Activated CD8-positive, alpha-beta T cell treated with anti-CD3 and anti-CD28 coated beads for 36 hours (primary cell): ENCODE measurements at regions not wholly inside any gene's neighbourhood (a gene's known extent, or its start where the extent isn't known, plus 50 kb on each side); places are given as distances from the start of the nearest gene placed in this dataset.
"Not testable (repeated sequence)": the region's sequence is repeated elsewhere in the genome, so short reads cannot be mapped to it uniquely, and the experiment has no call there.

ENCODE experiments used
- ATAC-seq: fragments of 200-7000 bp; cut with Tn5 transposase; one replicate; pipeline ENCODE4 v1.10.0; 2021; ENCODE audit warnings: mild to moderate bottlenecking, moderate library complexity
- CTCF ChIA-PET: fragments of 350-600 bp; sonication (Branson Sonifier 250); formaldehyde crosslinking; loops from one replicate; lab custom pipeline; 2021; ENCODE audit warnings: antibody characterized with exemption; lab: Charles Lee
- POLR2A ChIA-PET: fragments of 350-600 bp; sonication (Branson Sonifier 250); formaldehyde crosslinking; loops from one replicate; lab custom pipeline; 2021; ENCODE audit warnings: antibody characterized with exemption; lab: Charles Lee
- DNase-seq: peaks from one replicate; pipeline ENCODE4 v3.0.0-alpha.2; 2020
- H3K27ac Mint-ChIP-seq: one replicate; pipeline ENCODE4 v1.8.0; 2021; ENCODE audit warnings: mild to moderate bottlenecking, mixed read lengths
- H3K27me3 Mint-ChIP-seq: one replicate; pipeline ENCODE4 v1.8.0; 2021; ENCODE audit warnings: mixed read lengths
- H3K36me3 Mint-ChIP-seq: one replicate; pipeline ENCODE4 v1.8.0; 2021; ENCODE audit warnings: low read depth, mixed read lengths
- H3K4me1 Mint-ChIP-seq: one replicate; pipeline ENCODE4 v1.8.0; 2021; ENCODE audit warnings: low read depth, mixed read lengths
- H3K4me3 Mint-ChIP-seq: one replicate; pipeline ENCODE4 v1.8.0; 2021; ENCODE audit warnings: mild to moderate bottlenecking, moderate library complexity, mixed read lengths
- H3K9me3 Mint-ChIP-seq: one replicate; pipeline ENCODE4 v1.8.0; 2021; ENCODE audit warnings: mixed read lengths
- intact Hi-C: fragments of 100-400 bp; cut with micrococcal nuclease; formaldehyde crosslinking; loops from one replicate; pipeline ENCODE4 v1.10.0; 2022
- TF ChIP-seq, protein P1 (sequence below): fragments of 200-600 bp; IDR thresholded peaks from one replicate; pipeline ENCODE4 v1.8.0; 2022; ENCODE audit warnings: antibody characterized with exemption, mild to moderate bottlenecking

DNA sequence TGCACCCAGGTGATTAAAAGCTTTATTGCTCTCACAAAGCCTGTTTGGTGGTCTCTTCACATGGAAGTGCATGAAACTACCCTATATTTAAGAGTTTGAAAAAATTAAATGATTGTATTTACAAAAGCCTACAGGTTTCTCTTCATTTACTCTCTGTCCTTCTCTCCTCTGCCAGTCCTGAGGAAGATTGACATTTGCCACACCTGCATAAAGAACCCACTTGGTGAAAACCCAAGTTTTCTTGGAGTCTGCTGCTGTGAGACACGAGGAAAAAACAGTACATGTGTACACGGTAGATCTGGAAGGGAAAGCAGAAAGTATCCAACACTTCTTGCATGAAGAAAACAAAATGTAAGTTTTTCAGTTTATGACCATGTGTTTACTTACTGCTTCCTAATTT lies 994.4 kb upstream of the POT1 start:
- Mint-ChIP-seq H3K27ac (no peak overlapping the region), H3K4me3 (no peak overlapping the region), H3K4me1 (no peaks in the 10 kb centered on the region), H3K9me3 (peaks cover 4% of the 10 kb centered on the region), H3K27me3 (no peaks in the 10 kb centered on the region), H3K36me3 (no peaks in the 10 kb centered on the region)
- POLR2A ChIA-PET: no interaction called here
- CTCF ChIA-PET: no interaction called here
- intact Hi-C loops: no loop called here
- TF ChIP-seq, protein P1, sequence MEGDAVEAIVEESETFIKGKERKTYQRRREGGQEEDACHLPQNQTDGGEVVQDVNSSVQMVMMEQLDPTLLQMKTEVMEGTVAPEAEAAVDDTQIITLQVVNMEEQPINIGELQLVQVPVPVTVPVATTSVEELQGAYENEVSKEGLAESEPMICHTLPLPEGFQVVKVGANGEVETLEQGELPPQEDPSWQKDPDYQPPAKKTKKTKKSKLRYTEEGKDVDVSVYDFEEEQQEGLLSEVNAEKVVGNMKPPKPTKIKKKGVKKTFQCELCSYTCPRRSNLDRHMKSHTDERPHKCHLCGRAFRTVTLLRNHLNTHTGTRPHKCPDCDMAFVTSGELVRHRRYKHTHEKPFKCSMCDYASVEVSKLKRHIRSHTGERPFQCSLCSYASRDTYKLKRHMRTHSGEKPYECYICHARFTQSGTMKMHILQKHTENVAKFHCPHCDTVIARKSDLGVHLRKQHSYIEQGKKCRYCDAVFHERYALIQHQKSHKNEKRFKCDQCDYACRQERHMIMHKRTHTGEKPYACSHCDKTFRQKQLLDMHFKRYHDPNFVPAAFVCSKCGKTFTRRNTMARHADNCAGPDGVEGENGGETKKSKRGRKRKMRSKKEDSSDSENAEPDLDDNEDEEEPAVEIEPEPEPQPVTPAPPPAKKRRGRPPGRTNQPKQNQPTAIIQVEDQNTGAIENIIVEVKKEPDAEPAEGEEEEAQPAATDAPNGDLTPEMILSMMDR: no peak
- ATAC-seq: no peak
- DNase-seq: no peak

DNA sequence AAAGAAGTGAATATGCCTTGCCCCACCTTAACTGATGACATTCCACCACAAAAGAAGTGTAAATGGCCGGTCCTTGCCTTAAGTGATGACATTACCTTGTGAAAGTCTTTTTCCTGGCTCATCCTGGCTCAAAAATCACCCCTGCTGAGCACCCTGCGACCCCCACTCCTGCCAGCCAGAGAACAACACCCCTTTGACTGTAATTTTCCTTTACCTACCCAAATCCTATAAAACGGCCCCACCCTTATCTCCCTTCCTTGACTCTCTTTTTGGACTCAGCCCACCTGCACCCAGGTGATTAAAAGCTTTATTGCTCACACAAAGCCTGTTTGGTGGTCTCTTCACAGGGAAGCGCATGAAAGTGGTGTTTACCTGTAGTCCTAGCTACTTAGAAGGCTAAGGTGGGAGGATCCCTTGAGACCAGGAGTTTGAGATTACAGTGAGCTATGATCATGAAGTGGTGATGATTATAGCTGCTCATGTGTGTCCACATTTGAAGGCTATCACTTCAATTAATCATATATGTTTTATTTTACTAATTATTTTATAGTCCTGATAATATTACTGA lies 985.8 kb upstream of the POT1 start:
- H3K27me3 Mint-ChIP-seq, DNase-seq, POLR2A ChIA-PET, ATAC-seq, H3K4me3 Mint-ChIP-seq, H3K4me1 Mint-ChIP-seq, H3K27ac Mint-ChIP-seq, H3K9me3 Mint-ChIP-seq, intact Hi-C loops, H3K36me3 Mint-ChIP-seq, CTCF ChIA-PET: not testable (repeated sequence)

GRCh38 chr7:125908711-125909110 lies 979.1 kb upstream of the POT1 start:
- H3K9me3 Mint-ChIP-seq: peaks cover 7% of the 10 kb centered on the region
- H3K4me1 Mint-ChIP-seq: no peaks in the 10 kb centered on the region
- ATAC-seq (no peak), DNase-seq (no peak)
- CTCF ChIA-PET: no interaction called here
- H3K36me3 Mint-ChIP-seq: no peaks in the 10 kb centered on the region
- POLR2A ChIA-PET: no interaction called here
- no peak overlapping the region for H3K4me3 Mint-ChIP-seq
- H3K27me3 Mint-ChIP-seq: no peaks in the 10 kb centered on the region
- intact Hi-C loops: no loop called here
- TF ChIP-seq, protein P1: no peak
- no peak overlapping the region for H3K27ac Mint-ChIP-seq

- H3K27me3 Mint-ChIP-seq: no peaks in the 10 kb centered on the region
- intact Hi-C loops: no loop called here
- H3K27ac Mint-ChIP-seq: no peak overlapping the region
- peaks cover 11% of the 10 kb centered on the region for H3K9me3 Mint-ChIP-seq
- ATAC-seq (no peak), DNase-seq (no peak)
- H3K36me3 Mint-ChIP-seq: no peaks in the 10 kb centered on the region
- ChIA-PET CTCF (no interaction called here), POLR2A (no interaction called here)
- no peak overlapping the region for H3K4me3 Mint-ChIP-seq
- no peaks in the 10 kb centered on the region for H3K4me1 Mint-ChIP-seq
- TF ChIP-seq, protein P1: no peak
Observed at GRCh38 chr7:125899577-125899976, 970.0 kb upstream of the POT1 start.

DNA sequence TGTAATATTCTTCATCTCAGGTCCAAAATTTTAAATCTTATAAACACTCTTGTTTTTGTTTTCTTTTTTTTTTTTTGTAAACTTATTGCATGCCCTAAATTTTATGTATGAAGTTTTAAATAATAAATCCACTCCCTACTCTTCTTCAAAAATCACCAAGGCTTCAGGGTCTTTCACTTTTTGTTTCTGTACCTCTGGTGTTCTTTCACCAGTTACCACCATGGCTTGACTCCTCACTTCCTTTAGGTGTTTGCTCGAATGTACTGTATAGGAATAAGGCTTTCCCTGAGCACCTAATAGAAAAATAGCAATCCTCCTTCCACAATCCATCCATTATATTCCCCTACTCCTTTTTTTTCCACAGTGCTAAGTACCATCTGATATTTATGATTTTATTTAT lies 962.8 kb upstream of the POT1 start:
- intact Hi-C loops: no loop called here
- Mint-ChIP-seq H3K27ac (no peak overlapping the region), H3K4me3 (no peak overlapping the region), H3K4me1 (no peaks in the 10 kb centered on the region), H3K27me3 (no peaks in the 10 kb centered on the region), H3K9me3 (peaks cover 3% of the 10 kb centered on the region), H3K36me3 (peaks cover 2% of the 10 kb centered on the region)
- ATAC-seq (no peak), DNase-seq (no peak)
- ChIA-PET POLR2A (interaction anchor here (0.7 kb wide), 1 partner anchor 1769 kb away, joined by 3 read pairs; no protein-coding TSS in a partner anchor), CTCF (no interaction called here)
- TF ChIP-seq, protein P1: no peak

DNA sequence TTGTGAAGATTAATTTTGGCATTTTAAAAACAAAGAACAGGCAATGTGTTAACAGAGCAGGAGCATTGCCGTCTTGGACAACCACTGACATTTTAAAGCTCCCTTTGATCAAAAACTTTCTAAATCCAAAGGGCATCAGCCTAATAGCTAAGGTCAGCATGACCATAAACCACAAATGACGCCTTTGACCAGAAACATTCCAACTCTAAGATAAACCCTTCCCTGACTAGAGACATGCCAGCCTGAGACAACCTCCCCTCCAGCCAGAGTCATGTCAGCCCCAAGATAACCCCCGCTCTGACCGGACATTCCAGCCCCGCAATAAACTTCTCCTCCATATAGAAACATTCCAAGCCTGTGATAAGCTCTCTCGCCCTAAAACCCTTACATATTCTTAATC lies 949.4 kb upstream of the POT1 start:
- intact Hi-C loops: no loop called here
- POLR2A ChIA-PET: no interaction called here
- no peaks in the 10 kb centered on the region for H3K4me1 Mint-ChIP-seq
- TF ChIP-seq, protein P1: no peak
- no peak for DNase-seq
- CTCF ChIA-PET: no interaction called here
- H3K9me3 Mint-ChIP-seq: peaks cover 1% of the 10 kb centered on the region
- no peaks in the 10 kb centered on the region for H3K27me3 Mint-ChIP-seq
- no peak overlapping the region for H3K27ac Mint-ChIP-seq
- no peaks in the 10 kb centered on the region for H3K36me3 Mint-ChIP-seq
- no peak overlapping the region for H3K4me3 Mint-ChIP-seq
- no peak for ATAC-seq
